HG03095 (cell line): ENCODE measurements at regions not wholly inside any gene's neighbourhood (a gene's known extent, or its start where the extent isn't known, plus 50 kb on each side); places are given as distances from the start of the nearest gene placed in this dataset.

ENCODE experiments used
- ATAC-seq: cut with Tn5 transposase; IDR thresholded peaks from one replicate; pipeline ENCODE4 v1.9.1; 2021; ENCODE audit warnings: moderate library complexity; ENCODE audit not compliant: unreplicated experiment

DNA sequence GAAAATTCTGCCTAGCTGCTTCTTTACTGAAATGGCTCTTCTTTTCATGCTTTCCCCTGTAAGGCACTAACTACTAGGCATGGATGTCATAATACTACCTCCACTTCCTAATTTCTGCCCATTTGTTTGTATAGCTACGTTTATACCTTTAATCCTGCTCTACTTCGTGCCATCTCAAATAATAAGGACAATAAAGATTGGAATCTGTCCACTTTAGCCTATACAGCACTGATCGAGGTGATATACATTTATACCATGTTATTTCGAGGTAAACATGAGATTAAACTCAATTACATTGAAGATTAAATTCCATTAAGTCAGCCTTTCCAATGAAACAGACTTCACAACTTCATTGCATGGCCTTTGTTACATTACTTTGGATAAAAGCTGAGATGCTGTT lies 390.6 kb upstream of the MARCKS start:
- ATAC-seq = no peak

DNA sequence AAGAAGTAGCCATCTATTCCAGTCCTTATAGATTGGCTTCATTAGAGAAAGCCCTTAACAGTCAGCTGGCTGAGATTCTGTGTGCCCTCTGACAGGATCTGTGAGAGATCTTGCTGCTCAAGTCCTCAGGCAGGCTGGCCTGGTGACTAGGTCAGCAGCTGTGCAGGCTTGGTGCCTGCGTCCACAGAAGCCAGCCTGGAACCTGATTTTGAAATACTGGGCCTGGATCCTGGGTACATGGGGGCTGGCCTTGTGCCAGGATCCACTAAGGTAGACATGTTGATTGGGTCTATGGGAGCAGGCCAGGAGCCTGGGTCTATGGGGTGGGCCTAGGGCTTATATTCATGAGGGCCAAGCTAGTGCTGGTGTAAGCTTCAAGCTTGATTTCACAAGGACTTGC lies 381.8 kb upstream of the MARCKS start:
- no peak for ATAC-seq

DNA sequence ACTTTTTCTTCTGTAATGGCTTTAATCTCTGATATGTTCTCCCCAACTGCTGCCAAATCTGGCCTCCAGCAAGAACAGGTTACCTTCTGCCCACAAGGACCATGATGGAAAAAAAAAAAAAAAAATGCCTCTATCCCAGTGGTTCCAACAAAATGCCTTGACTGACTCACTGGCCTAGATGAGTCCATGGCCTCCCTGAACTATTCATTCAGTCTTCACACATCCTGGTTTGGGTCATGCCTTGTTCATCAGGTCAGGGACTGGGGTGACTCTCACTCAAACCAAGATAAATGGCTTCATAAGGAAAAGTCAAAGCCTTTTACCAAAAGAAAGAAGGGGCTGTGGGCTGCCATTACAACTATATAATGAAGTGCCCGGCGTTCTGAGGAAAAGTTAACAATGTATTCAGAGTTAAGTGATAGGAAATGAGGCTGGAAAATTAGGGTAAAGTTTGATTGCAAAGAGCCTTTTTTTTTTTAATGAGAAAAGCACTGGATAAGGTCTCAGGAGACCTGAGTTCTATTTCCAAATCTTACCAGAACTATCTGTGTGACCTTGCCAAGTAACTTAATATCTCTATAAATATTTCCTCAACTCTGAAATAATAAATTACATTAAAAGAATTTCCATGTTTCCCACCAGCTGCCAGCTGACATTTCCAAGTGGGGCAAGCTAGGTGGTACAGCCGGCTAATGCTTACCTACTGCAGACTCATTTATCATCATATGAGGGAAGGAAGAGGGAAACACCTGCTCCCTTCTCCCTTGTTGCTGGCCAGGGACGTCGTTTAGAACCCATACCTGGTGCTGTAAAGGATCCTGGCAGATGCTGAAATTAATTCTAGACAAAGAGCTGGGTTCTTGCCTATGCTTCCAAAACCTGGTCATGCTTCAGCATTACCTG lies 380.0 kb upstream of the MARCKS start:
- no peak for ATAC-seq

DNA sequence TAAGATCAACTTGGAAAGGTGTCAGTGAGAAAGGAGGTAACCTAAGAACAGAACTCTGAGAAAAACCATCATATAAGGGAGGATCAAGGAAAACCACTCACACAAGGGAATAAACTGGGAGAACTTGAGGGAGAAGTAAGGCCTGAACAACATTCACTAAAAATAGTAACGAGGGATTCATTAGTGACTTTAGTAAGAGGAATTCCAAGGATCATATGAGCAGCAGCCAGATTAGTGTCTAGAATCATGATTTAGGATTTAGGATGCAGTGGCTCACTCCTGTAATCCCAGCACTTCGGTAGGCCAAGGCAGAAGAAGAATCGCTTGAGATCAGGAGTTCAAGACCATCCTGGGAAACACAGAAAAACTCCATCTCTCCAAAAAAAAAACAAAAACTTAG lies 376.5 kb upstream of the MARCKS start:
- no peak for ATAC-seq

DNA sequence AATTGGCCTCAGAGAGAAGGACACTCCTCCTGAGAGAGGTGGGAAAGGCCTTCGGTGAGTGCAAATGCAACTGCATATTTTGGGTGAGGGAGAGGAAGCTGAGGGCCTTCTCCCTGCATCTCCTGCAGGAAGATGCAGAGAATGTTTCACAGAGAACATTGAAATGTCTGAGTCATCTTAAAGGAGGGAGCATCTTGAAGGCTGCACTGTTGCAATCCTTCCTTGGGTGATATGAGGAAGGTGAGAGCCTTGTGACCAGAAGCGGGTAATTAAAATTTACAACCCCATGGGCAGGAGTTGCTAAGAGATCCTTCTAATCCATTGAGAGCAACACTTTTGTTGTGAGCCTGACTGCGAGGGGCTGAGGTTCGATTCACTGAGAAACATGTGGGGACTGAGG lies 375.7 kb upstream of the MARCKS start:
- no peak for ATAC-seq

DNA sequence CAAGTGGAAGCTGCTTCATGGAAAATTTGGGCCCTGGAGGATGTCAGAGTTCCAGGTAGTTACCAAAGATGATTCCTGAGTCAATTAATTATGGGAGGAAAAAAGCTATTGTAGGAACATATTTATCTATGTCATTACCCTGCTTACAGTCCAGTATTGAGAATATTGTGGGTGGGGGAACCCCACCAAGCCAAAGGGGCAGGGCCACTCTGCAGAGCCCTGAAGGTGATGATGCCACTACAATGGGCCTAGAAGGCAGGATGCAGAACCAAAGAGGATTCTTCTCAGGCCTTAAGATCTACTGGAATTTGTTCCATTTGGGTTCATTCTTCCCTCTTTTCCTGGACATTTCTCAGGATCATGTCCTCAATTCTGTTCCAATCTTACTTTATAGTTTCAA lies 375.2 kb upstream of the MARCKS start:
- ATAC-seq = no peak

DNA sequence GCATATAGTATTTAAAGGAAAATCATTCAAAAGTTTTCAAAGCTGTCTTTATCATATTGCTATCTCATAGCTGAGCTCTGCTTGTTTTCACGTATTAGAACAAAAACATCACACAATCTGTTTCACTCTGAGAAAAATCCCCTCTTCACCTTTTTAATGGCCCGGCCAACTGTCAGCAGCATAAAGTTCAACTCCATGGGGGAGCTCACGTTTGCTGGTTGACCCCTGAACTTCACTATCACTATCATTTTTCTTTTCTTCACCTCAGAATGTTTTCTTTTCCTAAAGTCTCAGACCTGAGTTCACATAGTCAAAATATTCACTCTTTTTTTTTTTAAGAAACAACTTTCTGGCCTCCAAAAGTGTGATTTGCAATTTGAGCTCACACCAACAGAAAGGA lies 374.4 kb upstream of the MARCKS start:
- no peak for ATAC-seq

DNA sequence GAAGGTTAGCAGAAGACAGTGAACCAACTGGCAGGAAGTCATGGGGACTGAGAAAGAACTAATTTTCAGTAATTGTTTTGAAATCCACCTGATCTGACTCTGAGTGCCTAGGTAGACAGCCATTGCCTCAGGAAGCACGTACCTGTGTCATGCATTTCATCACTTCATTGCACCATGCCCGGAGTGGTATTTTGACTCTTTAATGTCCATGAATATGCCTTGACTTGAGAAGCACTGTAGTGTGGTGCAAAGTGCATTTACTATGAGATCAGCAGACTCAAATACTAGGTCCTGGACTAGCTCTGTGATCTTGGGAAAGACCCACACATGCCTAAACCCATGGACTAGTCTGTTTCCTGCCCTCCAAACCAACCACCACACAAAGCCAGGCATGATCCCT lies 370.9 kb upstream of the MARCKS start:
- no peak for ATAC-seq

DNA sequence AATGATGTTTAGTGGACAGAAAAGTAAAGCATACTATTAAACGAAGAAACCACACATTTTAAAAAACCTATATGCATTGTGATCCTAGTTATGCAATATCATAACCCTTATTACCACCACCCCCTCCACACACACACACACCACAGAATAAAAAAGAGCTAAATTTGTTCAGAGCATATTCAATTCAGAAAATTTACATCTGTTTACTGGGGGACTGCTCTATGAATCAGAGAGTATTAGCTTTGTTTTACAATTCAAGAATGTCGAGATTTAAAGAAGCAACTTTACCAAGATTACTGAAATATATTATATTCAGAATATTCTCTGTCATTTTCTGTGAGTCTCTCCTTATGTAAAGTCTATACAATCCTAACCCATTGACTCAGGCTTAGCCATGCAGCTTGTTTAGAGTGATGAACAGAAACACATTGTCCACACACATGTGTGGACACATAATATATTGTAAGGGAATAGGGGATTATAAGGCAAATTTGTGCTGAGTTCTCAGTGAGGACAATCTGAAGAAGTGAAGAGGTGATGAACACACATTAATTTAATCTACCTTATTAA lies 369.6 kb upstream of the MARCKS start:
- ATAC-seq = no peak

DNA sequence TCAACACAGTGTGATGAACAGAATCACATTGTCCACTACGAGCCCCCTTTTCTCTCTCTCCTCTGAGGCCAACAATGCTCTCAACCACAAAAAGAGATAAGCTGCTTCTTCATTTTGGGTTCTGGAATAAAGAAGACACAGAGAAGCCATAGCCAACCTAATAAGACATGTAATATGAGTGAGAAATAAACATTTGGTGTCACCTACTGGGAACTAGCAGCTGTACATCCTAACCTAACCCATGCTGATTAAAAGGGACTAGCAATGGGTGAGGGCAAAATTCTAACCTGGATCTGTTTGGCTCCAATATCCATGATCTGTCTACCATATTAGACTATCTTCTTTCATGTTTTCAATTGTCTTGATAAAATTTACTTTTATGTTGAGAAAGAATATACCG lies 369.1 kb upstream of the MARCKS start:
- no peak for ATAC-seq

DNA sequence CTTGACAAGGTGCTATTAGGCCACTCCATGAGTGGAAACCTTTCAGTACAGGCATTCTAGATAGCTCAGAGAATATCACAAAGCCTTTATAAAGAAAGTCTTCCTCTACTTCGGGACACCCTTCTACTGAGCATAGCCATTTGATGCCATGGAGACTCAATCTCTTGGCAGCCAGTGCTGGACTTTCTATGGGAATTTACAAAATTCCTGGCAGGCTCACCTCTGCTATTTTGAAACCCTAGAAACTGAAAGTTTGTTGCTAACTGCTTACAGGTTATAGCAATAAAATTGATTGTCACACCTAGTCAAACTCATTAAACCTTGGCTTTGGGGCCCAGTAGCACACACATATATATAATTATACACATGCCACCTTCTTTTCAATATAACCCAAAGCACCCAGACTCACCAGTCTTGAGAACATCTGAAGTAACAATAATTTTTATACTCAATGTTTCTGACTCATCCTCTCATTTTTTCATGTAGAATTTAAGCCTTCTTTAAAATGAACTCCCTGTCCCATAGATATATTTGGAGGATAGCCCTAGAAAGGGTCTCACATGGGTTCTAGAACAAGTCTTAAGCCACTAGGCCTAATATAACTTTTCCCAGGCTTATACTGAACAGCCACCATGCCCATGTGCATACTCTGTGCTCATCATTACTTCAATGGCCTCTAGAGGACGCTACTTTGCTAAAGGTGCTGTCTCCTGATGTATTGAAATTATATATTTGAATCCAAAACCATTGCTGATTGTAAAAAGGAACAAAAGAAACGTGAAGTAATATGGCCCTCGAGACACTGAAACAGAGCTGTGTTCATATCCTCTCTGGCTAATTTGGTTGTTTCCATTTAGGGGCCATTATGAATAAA lies 368.1 kb upstream of the MARCKS start:
- no peak for ATAC-seq

DNA sequence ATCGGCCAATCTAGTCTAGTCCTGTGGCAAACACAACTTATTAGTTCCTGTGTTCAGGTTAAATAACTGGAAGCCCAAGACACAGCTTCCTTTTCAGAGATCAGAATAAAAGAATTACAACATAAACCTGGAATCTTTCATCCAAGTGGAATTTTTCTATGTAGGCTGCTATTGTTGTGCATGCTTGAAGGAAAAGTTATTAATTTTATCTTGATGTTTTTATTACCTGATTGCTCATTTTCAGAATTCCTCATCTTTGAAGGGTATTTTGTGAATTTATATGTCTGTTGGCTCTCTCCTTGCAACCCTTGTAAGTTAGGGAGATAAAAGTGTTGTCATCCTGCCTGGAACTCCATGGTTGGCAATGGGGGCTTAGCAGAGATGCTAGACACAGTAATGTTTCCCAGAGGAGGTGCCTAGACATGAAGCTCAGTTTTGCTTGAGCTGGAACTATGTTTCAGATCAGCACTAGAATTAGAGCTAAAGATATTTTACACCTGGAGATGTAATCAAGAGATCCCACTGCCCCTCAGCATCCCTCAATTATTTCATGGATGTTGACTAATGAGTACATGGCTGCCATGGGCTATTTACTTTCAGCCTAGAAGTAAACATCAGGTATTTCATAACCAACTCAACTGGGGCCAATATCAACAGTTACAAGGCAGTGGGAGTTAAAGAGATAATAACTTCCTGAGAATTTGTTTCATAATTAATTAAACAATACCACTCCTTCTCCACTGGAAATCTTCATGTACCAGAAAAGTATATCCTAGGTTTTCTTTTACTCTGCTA lies 367.0 kb upstream of the MARCKS start:
- no peak for ATAC-seq

DNA sequence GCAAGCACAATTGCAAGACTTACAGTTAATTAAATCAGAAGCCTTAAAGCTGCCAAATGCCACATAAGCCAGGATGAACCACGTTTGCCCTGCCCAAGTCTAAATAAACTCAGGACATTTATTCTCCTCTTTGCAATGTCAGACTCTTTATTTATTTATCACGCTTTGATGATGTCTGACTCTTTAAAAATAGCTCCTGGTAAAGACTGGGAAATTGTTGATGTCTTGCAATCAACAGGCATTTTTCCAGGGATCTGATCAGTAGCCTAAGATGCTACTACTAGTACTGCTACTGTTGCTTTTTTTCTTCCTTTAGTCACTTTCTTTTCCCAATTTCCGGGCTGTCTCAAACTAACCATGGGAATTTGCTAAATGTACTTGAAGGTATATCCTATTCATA lies 365.8 kb upstream of the MARCKS start:
- ATAC-seq = no peak

DNA sequence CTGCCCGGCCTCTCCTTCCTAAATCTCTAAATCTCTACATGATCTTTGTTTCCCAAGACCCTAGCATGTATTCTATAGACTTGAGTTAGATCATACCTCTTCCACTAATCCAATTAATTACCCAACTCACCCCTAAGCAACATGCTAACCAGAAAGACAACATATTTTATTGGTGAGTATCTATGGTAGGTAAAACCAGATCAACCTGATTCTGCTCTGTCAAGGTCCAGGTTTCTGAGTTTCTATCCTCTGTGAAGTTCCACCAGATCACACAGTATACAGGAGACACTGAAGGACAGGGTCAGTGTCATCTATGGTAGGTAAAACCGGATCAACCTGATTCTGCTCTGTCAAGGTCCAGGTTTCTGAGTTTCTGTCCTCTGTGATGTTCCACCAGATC lies 363.2 kb upstream of the MARCKS start:
- ATAC-seq = no peak

DNA sequence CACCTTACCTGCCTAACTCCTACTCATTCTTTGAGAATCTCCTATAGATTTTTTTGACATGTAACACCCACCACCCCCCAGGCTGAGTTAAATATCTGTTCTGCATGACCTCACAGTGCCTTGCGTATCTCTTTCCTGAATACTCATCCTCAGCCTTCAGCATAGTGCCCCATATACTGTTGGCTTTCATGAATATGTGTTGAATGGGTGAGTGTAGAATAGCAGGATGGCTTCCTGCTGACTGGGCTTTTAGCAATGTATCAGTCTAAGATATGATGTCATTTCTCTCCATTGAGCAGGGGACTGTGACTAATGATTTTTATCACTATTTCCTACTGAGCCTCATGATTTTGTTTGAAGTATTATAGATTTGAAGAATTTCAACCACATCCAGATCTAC lies 361.6 kb upstream of the MARCKS start:
- ATAC-seq = no peak

DNA sequence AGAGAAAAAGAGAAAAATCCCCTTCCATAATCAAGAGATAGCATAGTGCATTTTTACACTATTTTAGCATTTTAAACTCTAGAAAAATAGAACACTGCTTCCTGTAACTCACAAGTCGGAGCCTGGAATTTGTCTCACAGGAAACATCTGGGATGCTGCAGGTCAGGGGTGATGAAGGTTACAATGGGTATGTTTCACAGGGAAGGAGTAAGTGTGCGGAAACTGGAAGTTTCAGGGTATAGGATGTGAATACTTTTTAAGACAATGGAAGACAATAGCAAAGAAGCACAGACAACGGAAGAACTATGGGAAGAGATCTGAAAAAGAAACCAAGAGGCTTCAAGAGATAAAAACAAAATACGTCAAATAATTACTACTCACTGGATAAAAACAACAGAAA lies 361.0 kb upstream of the MARCKS start:
- no peak for ATAC-seq

DNA sequence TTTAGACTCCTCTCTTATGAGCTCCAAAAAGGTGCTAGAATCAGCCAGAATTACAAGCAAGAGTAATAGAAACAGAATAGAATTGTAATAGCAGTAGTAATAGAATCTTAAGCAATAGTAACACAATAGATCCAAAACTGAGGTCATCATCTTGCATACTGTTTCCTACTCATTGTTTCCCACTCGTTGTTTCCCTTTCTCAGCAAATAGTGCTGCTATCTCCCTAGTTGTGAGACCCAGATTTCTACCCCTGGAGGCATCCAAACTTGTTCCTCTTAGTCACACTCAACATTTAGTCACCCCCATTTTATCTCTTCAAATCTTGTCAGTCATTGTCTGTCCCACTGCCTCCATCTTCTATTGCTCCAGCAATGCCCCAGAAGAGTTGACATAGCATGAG lies 356.9 kb upstream of the MARCKS start:
- ATAC-seq = no peak

DNA sequence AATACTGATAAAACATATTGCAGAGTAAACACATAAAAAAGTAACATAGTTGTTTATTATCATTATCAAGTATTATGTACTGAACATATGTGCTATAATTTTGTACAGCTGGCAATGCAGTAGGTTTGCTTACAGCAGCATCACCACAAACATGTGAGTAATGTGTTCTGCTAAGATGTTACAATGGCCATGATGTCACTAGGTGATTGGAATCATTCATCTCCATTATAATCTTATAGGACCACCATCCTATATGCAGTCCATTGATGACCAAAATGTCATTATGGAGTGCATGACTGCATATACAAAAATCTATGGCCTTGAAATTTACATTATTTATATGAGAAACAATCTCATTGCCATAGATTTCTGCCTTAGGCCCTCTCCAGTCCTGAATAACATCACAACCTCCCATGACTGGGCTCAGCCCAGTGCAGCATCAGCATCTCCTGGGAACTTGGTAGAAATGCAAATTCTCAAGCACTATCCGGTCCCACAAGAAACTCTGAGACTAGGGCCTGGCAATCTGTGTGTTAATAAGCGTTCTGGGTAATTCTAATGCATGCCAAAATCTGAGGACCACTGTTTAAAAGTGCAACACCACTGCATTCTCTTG lies 352.0 kb upstream of the MARCKS start:
- ATAC-seq = no peak

DNA sequence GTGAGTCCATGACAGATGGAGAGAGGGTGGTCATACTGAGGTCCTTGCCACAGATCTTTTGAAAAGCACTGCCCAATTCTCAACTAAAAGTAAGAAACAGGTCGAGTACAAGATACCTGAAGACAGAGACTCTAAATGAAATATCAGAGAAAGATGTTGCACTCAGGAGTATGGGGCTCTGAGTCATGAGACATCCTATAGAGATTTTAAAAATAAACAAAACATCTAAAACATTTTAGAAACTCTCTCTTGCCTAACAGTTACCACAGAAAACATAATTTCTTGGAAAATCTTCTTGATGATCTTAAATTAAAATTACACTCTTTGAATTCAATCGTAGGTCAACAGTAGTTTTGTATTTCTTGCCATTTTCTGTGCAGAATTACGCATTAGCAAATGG lies 348.9 kb upstream of the MARCKS start:
- no peak for ATAC-seq

DNA sequence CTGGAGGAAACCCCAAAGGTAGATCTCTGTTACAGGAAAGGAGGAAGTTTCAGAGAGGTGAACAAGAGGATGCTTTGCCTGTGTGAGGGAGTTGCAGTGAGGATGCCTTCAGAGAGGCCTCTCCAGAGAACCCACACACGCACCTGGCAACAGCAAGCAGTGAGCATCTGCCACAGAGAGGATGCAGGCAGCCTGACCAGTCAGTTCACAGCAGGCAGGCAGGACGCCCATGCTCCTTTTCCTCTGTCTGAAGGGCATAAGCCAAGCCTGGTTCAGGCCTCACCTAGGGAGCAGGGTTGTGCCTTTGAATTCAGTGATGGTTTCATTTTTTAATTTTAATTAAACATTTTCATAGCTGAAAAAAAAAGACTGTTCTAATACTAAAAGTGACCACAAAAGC lies 346.0 kb upstream of the MARCKS start:
- no peak for ATAC-seq

DNA sequence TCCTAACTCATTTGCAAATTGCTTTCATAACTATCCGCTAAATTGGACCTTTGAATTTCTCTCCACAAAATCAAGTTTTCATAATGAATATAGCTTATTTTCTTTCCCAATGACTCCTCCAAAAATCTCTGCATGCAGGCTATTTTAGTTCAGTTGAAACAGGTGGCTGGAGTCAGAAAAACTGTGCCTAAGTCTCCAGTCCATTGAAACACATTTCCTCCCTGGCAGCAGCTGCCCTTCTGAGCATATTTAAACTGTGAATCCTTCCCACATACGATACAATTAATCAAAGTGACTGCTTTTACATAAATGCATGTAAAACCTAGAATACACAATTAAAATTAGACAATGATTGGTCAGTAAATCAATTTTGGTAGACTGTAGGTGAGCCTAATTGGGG lies 344.6 kb upstream of the MARCKS start:
- no peak for ATAC-seq
